Left colon (tissue), 2 donors: ENCODE measurements at regions not wholly inside any gene's neighbourhood (a gene's known extent, or its start where the extent isn't known, plus 50 kb on each side); places are given as distances from the start of the nearest gene placed in this dataset.

Experiments used
- ATAC-seq: fragments of 200-7000 bp; cut with Tn5 transposase; one replicate; pipeline ENCODE4 v1.9.1; 2020; ENCODE audit warnings: mild to moderate bottlenecking, moderate library complexity
- DNase-seq, 2 donors: peaks; one replicate each; pipeline ENCODE4 v3.0.0-alpha.2; 2020
- intact Hi-C, 2 donors: fragments of 100-400 bp; cut with DNase I in 1 of 2; cut with micrococcal nuclease in 1 of 2; formaldehyde crosslinking; loops; one replicate each; pipeline versions ENCODE4 v1.11.2 to v1.14.0; 2022; cut with DNase I, micrococcal nuclease
- donor health status: DM: no; HTN: no; CAD: no.
- donor health status: DM: yes; HTN: yes; CAD: no.

DNA sequence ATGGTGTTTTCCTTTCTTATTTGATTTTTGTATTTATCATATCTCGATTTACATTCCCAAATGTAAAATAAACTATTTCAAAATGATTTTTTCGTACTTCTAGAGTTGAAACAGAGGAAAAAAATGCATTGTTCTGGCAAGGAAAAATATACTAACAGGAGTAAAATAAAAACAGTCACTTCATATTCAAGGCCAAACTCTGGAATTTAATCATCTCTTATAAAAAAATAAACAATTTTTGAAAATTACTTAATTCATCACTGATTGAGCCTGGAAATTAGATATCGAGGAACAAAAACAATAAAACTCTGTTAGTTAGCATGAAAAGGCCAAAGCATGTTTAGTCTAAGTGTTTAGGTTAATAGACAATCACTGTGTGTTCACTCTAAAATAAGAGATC lies 61.1 kb upstream of the PALM2AKAP2 start:
- ATAC-seq (no peak), DNase-seq (no peak)
- intact Hi-C loops, result no loop called here

DNA sequence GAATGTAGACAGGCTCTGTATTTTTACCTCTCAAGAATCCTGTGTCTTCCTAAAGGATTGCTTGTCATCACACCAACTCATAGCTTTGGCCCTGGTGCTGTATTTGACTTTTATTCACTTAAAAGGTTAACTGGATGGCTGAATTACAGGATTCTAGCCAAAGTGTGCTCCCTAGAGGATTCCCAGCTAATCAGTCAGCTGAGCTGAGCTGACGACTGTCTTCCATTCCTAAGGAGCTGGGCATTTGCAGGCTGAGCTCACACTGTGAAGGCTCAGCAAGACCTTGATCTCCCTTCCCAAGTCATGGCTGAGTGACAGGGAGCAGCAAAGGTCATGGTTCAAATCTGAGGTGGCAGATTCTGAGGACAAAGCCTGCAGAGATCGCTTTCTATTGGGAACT lies 59.0 kb upstream of the PALM2AKAP2 start:
- no peak for ATAC-seq
- intact Hi-C loops, result no loop called here
- DNase-seq, result no peak

DNA sequence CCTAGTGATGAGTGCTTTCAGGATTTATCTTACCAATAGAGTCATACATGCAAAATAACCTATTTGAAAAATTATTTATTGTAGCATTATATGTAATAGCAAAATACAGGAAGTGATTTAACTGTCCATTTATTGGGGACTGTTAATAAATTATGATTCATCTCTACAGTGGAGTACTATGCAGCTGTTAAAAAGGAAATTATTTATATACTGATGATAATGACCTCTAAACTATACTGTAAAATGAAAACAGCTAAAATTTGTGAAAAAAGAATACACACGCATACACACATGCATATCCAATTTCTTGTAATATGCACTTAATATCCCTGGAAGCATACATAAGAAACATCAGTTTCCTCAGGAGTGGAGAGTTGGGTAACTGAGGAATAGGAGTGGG lies 58.0 kb upstream of the PALM2AKAP2 start:
- no peak for DNase-seq
- intact Hi-C loops, result no loop called here
- ATAC-seq, result no peak

DNA sequence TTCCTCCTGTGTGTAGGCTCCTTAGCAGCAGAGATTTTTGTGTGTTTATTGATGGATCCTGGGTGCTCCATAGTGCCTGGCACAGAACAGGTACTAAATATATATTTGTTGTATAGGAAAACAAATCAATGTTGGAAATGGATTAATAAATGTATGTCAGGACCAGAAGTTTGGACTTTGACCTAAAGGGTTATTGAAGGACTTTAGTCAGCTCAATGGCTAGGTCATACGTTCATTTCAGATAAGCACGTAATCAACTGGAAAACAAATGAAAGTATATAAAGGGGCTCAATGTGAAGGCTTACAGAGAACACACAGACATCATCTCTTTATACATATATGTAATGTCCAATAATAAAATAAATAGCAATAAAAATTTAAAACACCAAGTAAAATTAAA lies 56.2 kb upstream of the PALM2AKAP2 start:
- intact Hi-C loops, result no loop called here
- ATAC-seq (no peak), DNase-seq (no peak)

DNA sequence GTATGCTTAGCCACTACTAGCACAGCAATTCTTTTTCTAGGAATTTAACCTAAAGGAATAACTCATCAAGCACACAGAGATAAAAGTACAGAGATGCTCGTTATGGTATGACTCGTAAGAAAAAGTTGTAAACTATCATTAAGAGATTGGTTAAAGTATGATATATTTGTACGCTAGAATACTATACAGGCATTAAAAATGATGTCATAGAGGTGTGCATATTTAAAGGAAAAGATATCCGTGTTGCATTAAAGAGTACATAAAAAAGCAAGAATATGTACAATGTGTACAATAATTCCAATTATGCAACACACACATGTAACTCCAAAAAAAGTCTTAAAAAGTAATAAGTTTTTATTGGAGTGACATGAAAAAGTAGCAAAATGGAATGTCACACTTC lies 54.5 kb upstream of the PALM2AKAP2 start:
- intact Hi-C loops, result no loop called here
- DNase-seq, result no peak
- ATAC-seq, result no peak

DNA sequence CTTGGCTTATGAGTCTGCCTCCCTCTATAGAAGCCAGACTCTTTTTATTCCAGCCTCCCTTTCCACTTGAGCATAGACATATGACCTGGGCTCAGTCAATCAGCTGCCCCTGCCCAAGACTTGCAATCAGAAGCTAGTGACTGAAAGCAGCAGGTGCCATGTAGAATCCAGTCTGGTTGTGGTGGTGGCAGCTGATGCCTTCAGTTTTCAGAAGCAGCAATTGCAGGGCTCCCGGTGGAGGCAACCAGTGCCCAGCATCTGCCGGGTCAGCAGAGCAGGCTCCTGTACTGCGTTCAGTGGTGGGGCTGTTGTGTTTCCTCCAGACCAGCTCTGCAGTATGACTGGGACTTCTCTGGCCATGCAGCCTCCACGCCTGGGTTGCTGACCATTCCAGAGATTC lies 53.9 kb upstream of the PALM2AKAP2 start:
- ATAC-seq, result no peak
- intact Hi-C loops, result no loop called here
- DNase-seq, result no peak

DNA sequence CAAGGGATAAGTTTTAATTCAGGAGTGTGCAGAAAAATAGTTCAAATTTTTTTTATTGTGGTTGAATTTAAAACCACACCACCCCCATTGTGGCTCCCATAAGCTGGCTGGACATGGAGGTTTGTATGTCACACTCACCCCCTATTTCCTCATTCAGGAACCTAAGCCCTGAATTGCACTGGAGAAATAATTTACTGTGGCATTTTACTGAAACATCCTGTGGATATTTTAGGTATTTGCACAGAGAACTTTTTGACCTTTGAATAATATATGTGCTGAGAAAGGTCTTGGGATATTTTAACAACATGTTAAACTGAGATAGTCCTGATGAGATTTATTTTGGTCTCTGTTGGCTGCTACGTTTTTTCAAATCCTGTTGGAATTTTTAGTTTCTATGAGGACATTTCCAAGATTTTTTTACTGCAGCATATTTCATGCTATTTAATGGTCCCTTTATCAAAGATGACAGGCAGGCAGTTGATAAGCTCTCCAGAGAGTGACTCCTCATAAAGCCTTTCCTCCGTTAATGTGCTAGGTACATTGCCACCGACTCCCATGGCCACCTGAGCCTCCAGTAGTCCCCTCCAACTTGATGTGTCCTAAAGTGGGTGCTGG lies 51.2 kb upstream of the PALM2AKAP2 start:
- ATAC-seq (no peak), DNase-seq (no peak)
- intact Hi-C loops, result no loop called here

DNA sequence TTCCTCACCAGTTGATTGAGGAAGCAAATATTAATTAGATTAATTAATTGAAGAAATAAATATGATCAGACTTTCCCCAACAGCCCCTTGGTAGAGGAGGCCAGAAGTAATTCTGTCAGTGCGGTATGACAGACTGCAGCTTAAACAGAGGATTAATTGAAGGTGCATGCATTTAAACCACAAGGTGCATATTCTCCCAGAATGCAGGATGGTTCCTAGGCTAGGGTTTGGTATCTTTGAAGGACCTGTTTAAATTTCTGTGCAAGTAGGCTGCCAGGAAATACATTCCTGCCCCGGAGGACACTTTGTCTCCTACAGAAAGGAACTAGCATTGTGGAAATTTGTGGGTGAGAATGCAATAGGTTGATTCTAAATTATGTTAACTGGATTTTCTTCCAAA lies 50.5 kb upstream of the PALM2AKAP2 start:
- no peak for DNase-seq
- intact Hi-C loops, result no loop called here
- no peak for ATAC-seq
